T47D (cell line): ENCODE measurements at regions not wholly inside any gene's neighbourhood (a gene's known extent, or its start where the extent isn't known, plus 50 kb on each side); places are given as distances from the start of the nearest gene placed in this dataset.
"Not testable (repeated sequence)": the region's sequence is repeated elsewhere in the genome, so short reads cannot be mapped to it uniquely, and the experiment has no call there.

Experiments used
- DNase-seq, 2 experiments: peaks; one replicate each; pipeline versions ENCODE4 v3.0.0 to v3.0.0-alpha.2; 2011 to 2012; ENCODE audit warnings: low read depth in 1 of 2, low spot score in 1 of 2
- JUND ChIP-seq: IDR thresholded peaks from 2 replicates; pipeline ENCODE4 v1.6.1; 2012; ENCODE audit warnings: low read depth
- in situ Hi-C: cut with HindIII; loops from 2 replicates; pipeline ENCODE4 v1.10.0; 2016; ENCODE audit warnings: low sequenced_read_pairs, low pct_unique_long_range_greater_than_20kb

DNA sequence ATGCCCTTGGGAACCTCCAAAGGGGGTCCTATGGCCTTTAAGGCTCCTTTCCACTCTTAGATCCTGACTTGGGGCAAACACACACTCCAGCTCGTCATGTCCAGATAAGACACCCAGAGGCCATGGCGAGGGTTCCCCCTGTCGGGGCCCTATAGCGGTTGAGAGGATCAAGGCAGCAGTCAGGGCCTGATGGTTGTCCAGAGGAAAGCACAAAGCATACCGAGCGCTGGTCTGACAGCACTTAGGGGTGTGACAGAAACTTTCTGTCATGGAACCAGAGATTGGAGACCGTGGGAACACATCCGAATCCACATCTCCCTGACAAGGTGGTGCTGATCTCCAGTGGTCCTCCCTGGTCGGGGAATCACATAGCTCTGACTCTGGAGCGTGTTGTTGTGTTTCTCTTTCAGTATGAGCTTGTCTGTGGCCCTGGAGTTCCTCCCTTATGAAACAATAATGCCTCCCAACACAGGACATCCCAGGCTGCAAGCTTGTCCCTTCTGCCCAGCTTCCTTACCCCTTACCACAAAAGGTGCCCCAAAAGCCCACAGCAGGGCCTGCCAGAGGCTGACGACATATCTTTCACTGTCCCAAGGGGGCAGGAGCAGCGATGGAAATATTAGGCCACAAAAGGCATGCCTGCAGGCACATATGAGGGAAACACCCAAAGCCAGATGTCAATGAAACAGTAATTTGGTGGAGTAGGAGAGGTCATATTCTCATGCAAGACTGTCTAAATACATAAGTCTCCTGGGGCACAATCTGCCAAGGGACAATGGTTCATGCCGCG, 144.2 kb downstream of the ADRA2C start:
- DNase-seq, in situ Hi-C loops: not testable (repeated sequence)

DNA sequence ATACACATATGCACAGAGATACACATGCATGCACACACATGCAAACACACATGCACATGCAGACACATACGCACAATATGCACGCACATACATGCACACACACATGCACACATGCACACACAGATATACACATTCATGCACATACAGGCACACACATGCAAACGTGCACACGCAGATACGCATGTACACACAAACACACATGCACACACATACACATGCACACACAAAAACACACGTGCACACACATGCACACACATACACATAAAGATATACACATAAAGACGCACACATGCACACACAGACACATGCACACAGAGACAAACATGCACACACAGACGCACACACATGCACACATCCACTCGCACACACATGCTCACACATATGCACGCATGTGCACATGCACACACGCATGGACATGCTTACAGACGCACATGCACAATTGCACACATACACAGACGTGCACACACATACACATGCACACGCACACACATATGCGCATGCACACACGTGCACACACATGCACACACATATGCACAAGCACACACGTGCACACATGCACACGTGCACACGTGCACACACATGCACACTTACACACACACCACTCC, 145.2 kb downstream of the ADRA2C start:
- DNase-seq: no peak
- TF ChIP-seq JUND: no peak
- in situ Hi-C loops: no loop called here

DNA sequence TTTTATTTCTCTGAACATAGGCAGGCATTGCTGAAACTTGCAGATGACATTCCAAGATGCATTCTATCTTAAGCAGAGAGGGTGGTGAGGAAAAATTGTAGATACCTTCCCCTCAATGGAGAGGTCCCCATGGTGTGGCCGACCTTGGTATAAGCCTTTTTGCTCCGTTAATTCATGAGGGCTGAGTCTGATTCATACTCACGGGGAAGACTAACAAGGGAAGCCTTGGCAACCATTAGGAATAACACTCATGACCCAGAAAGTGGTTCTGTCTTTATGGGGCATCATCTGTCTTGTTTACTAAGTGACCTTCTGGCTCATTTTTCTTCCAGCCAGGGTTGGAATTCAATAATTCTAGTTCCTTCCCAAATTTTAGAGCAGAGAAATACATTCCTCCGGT, 148.3 kb downstream of the ADRA2C start:
- in situ Hi-C loops, DNase-seq: not testable (repeated sequence)

DNA sequence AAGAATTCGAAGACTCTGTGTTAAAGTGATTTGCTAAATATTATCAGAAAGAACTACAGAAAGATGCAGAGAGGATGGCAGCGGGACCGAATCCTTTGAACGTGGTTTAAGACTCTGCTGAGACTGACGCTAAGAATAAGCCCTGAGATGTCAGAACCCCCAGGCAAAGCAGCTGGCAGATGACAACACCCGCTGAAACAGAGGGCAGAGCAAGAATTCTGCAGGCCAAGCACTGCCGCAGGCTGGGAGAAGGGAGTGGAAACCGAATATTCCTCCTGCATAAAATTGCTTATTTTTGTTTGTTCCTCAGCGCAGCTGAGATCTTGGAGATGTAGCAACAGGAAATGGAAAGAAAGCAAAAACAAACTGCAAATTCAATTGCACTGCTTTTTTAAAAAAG, 153.3 kb downstream of the ADRA2C start:
- in situ Hi-C loops: not testable (repeated sequence)

DNA sequence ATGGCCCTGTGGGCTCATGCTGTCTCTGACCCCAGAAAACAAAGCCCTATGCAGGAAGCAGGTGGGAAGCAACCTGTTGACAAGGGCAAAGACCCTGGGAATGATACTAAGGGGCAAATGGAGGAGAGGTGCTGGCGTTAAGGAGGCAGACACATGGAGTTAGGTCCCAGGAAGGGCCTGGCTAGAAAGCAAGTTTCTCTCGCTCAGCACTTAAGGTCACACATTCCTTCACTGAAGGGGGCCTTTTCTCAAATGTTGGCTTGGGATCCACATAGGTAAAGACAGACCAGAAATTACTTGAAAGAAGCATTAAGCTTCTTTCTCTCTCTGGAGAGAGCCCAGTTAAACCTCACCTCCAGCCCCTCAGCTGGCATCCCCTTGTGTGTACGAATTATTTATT, 155.7 kb downstream of the ADRA2C start:
- in situ Hi-C loops, DNase-seq: not testable (repeated sequence)

More for the DNA sequence above, 153.3 kb downstream of the ADRA2C start:
- DNase-seq: not testable (repeated sequence)

DNA sequence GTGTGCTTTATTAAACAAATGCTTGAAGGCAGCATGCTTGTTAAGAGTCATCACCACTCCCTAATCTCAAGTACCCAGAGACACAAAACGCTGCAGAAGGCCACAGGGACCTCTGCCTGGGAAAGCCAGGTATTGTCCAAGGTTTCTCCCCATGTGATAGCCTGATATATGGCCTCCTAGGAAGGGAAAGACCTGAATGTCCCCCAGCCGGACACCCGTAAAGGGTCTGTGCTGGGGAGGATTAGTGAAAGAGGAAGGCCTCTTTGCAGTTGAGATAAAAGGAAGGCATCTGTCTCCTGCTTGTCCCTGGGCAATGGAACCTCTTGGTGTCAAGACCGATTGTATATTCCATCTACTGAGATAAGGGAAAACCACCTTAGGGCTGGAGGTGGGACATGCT, 159.7 kb downstream of the ADRA2C start:
- in situ Hi-C loops, DNase-seq: not testable (repeated sequence)

DNA sequence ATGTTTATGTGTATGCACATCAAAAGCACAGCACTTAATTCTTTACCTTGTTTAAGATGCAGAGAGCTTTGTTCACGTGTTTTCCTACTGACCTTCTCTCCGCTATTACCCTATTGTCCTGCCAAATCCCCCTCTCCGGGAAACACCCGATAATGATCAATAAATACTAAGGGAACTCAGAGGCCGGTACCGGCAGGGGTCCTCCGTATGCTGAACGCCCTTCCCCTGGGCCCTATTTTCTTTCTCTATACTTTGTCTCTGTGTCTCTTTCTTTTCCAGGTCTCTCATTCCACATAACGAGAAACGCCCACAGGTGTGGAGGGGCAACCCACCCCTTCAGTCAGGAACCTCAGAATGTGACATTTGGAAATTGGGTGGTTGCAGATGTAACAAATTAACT, 160.1 kb downstream of the ADRA2C start:
- DNase-seq, in situ Hi-C loops: not testable (repeated sequence)

DNA sequence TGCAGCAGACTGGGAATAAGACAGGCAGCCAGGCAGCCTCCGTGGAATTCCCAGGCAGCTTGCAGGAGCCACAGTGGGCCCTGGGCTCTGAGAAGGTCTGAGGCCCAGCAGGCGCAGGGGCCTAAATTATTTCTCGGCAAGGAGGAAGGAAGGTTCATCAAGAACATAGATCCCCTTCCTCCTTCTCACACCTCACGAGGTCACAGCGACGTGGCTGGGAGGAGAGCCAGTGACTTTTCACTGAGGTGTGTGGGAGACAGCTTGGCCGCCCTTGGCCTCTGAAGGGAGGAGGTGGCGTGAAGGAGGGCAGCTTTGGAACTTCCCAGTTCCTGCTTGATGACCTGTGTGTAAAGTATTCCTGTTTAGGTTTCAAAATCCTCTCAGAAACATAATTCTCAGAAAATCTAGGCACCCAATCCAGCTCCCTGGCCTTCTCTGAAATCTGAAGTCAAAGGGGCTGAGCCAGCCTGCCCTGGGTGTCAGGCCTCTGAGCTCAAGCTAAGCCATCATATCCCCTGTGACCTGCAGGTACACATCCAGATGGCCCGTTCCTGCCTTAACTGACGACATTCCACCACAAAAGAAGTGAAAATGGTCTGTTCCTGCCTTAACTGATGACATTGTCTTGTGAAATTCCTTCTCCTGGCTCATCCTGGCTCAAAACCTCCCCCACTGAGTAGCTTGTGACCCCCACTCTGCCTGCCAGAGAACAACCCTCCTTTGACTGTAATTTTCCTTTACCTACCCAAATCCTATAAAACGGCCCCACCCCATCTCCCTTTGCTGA, 161.0 kb downstream of the ADRA2C start:
- in situ Hi-C loops, DNase-seq: not testable (repeated sequence)

DNA sequence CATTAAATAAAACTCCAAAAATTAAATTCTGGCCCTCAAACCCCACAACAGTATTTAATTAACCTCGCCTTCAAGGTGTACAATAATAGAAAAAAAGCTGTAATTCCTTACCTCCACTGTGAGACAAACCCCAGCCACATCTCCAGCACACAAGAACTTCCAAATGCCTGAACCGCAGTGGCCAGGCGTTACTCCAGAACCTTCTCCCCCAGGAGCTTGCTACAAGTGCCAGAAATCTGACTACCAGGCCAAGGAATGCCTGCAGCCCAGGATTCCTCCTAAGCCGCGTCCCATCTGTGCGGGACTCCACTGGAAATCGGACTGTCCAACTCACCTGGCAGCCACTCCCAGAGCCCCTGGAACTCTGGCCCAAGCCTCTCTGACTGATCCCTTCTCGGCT, 163.2 kb downstream of the ADRA2C start:
- DNase-seq, in situ Hi-C loops: not testable (repeated sequence)

DNA sequence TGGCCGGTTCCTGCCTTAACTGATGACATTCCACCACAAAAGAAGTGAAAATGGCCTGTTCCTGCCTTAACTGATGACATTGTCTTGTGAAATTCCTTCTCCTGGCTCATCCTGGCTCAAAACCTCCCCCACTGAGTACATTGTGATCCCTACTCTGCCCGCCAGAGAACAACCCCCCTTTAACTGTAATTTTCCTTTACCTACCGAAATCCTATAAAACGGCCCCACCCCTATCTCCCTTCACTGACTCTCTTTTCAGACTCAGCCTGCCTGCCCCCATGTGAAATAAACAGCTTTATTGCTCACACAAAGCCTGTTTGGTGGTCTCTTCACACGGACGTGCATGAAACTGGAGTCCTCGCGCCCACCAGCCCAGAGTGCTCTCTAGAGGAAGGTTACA, 166.5 kb downstream of the ADRA2C start:
- DNase-seq, in situ Hi-C loops: not testable (repeated sequence)

DNA sequence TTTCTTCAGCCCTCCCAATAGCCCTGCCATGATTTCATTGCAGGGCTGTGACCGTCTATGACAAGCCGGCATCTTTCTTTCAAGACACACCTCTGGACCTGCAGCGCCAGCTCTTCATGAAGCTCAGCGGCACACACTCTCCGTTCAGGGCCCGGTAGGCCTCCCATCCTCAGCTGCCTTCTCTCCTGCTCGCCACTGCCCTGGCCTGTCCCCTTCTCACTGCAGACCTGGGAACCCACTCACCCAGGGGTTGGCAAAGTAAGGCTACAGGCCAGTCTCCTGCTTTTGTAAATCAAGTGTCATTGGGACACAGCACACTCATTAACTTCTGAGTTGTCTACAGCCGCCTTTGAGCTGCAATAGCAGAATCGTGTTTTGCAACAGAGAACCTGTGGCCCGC, 169.2 kb downstream of the ADRA2C start:
- in situ Hi-C loops: not testable (repeated sequence)

DNA sequence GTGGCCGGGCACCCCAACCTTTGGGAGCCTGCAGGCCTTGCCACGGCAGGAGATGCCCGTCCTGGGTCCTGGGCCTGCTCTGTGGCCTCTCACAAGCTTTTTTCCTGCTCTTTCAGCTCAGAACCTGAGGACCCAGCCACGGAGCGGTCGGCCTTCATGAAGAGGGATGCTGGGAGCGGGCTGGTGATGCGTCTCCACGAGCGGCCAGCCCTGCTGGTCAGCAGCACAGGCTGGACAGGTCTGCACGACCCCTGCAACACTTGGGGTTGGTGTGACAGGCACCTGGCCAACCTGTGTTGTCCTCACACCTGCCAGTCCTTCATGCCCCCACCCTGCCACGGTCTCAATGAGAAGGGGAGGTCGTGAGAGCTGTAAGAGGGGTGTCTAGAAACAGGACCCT, 170.0 kb downstream of the ADRA2C start:
- no peak for DNase-seq
- TF ChIP-seq JUND: no peak
- in situ Hi-C loops: no loop called here

More for the DNA sequence above, 169.2 kb downstream of the ADRA2C start:
- not testable (repeated sequence) for DNase-seq

DNA sequence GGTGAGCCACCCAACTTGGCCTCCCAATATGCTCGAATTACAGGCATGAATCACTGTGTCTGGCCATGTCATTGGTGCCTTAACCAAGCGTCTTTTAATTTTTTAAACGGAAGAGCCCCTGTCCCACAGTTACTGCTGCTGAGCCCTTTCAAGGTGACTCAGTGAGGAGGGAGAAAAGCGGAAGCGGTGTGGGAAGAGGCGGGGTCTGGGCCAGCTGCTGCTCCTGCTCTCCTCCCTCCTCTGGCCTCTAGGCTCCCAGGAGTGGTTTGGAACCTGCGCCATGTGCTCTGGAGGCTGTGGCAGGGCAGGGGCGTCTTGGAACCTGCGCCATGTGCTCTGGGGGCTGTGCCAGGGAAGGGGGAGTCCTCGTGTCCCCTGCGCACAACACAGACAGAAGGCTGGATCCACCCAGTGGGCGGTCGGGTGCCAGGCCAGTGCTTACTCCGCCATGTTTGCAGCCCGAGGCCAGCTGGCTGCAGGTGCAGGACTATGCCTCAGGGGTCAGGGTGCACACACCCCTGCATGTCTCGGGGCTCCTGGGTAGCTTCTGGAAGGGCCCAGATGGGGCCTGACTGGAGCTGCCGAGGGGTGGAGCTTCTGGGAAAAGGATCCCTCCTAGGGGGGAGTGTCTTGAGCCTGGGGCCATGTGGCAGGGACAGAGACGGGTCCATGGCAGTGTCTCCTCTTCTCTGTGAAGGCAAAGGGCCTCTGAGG, 171.8 kb downstream of the ADRA2C start:
- peak in 1 of 2 experiments; percentile 13 for DNase-seq
- in situ Hi-C loops: not testable (repeated sequence)

DNA sequence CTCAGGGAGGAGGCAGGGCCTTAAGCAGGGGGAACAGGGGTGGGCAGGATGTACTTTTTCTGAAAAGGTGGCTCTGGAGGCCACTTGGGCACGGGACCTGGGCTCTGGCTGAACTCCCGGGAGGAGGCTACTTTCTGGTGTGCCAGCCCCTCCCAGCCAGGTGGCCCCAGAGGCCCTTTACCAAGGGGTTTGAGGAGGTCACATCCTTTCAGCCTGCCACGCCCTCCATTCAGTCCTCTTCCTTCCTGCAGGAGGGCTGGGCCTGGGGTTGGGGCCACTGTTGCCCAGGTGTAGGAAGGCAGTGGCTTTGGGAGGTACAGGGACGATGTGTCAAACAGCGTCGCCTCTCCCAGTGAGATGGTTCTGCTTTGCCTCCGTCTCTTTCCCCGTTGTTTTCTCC, 172.5 kb downstream of the ADRA2C start:
- in situ Hi-C loops: not testable (repeated sequence)
- DNase-seq: peak in 1 of 2 experiments; percentile 66

DNA sequence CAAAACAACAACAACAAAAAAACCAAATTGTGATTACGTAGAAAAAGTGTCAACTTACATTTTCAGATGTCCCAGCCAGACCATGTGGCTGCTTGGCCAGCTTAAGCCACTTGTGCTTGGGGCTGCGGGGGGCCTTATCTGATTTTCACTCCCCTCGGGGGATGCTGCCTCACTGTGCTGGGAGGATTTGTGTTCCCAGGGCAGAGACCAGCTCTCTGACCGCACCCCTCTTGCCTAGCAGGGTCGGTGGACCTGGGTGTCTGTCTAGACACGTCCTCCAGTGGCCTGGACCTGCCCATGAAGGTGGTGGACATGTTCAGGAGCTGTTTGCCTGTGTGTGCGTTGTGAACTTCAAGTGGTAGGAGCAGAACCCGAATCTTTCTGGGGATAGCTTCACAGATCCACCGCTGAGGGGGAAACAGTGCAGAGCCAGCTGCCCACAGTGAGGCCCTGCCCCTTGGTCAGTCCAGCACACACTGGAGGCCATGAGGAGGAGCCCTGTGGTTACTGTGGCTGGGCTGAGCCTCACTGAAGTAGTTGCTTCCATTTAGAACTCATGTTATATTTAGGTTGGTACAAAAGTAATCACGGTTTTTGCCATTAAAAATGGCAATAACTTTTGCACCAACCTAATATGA, 173.9 kb downstream of the ADRA2C start:
- in situ Hi-C loops: not testable (repeated sequence)
- DNase-seq: peak in 1 of 2 experiments; percentile 31

DNA sequence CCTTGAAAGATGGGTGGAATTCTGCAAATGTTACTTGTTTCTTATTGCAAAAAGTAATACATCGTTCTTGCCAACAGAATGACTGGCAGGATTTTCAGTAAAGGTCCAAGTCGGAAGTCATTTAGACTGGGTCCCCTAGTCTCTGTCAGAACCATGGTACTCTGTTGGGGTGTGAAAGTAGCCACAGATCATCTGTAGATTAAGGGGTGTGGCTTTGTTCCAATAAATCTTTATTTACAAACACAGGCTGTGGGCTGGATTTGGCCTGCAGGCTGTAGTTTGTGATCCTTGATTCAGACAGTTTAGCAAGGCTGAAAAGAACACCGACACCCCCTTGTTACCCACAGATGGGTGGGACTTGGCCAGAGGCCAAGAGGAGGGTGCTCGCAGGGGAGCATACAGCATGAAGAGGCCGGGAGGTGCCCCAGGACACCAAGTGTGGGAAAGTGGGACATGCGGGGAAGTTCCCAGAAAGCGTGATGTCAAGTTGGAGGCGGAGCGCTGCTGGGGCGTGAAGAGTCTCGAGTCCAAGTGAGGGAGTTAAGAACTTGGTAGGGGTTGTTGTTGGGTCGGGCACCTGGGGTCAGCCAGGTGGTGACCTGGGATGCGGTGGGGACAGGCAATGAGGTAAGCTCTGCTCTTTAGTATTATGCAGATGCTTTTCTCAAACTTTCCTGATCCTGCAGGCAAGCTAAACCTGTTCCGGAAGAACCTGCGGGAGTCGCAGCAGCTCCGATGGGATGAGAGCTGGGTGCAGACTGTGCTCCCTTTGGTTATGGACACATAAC, 175.7 kb downstream of the ADRA2C start:
- in situ Hi-C loops: not testable (repeated sequence)
- peak in 1 of 2 experiments; percentile 8 for DNase-seq
